Peyer's patch (tissue), 4 donors: ENCODE measurements at regions not wholly inside any gene's neighbourhood (a gene's known extent, or its start where the extent isn't known, plus 50 kb on each side); places are given as distances from the start of the nearest gene placed in this dataset.

ENCODE experiments used
- POLR2A ChIP-seq, 2 donors: fragments of 450-650 bp; IDR thresholded peaks; one replicate each; pipeline ENCODE4 v1.5.1; 2017; ENCODE audit warnings: antibody characterized with exemption in 2 of 2, mild to moderate bottlenecking in 2 of 2, moderate library complexity in 2 of 2
- TF ChIP-seq, protein P1 (sequence below), 6 experiments: fragments of 450-650 bp in 4 of 6; fragments of 200-600 bp in 2 of 6; sonication (generic) in 1 of 6; IDR thresholded peaks; one replicate each; pipeline ENCODE4 v1.5.1; 2017 to 2019; ENCODE audit warnings: antibody characterized with exemption in 6 of 6, mild to moderate bottlenecking in 3 of 6, moderate library complexity in 1 of 6

DNA sequence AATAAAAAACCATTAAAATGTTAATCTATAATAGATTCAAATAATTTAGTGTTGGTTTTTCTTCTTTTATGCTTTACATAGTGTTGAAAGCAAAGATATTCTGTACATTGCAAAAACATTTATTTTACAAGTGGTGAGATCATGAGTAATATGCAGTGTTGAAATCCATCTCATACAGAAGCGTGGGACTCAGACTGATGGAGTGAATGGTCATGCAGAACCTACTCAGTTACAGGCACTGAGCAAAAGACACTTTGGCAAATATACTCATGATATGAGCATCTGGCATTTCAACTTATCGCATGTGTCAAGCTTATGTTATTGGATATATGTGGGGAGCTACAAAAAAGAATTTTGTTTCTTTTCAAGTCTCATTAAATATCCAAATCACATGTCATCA, 620.2 kb upstream of the NETO1 start:
- TF ChIP-seq, protein P1, sequence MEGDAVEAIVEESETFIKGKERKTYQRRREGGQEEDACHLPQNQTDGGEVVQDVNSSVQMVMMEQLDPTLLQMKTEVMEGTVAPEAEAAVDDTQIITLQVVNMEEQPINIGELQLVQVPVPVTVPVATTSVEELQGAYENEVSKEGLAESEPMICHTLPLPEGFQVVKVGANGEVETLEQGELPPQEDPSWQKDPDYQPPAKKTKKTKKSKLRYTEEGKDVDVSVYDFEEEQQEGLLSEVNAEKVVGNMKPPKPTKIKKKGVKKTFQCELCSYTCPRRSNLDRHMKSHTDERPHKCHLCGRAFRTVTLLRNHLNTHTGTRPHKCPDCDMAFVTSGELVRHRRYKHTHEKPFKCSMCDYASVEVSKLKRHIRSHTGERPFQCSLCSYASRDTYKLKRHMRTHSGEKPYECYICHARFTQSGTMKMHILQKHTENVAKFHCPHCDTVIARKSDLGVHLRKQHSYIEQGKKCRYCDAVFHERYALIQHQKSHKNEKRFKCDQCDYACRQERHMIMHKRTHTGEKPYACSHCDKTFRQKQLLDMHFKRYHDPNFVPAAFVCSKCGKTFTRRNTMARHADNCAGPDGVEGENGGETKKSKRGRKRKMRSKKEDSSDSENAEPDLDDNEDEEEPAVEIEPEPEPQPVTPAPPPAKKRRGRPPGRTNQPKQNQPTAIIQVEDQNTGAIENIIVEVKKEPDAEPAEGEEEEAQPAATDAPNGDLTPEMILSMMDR (IDR thresholded peaks at IDR 0.05), result no peak
- TF ChIP-seq POLR2A (IDR thresholded peaks at IDR 0.05), result no peak
